HL-60 (cell line): ENCODE measurements at regions not wholly inside any gene's neighbourhood (a gene's known extent, or its start where the extent isn't known, plus 50 kb on each side); places are given as distances from the start of the nearest gene placed in this dataset.

Experiments
- CTCF ChIP-seq: IDR thresholded peaks from one replicate; pipeline ENCODE4 v1.5.1; 2011; ENCODE audit warnings: low read length, control low read depth, inconsistent platforms; ENCODE audit not compliant: insufficient read depth
- GABPA ChIP-seq: IDR thresholded peaks from 2 replicates; pipeline ENCODE4 v1.6.1; 2012; ENCODE audit warnings: low read depth
- POLR2AphosphoS5 ChIP-seq: IDR thresholded peaks from 2 replicates; pipeline ENCODE4 v1.6.1; 2012; ENCODE audit warnings: low read depth
- SPI1 ChIP-seq: IDR thresholded peaks from 2 replicates; pipeline ENCODE4 v1.6.1; 2012; ENCODE audit warnings: low read depth, mild to moderate bottlenecking, borderline replicate concordance

- TF ChIP-seq GABPA, result no peak
- TF ChIP-seq CTCF, result no peak
- no peak for TF ChIP-seq POLR2AphosphoS5
- TF ChIP-seq SPI1, result no peak
Observed at GRCh38 chr12:47297993-47298392, 218.2 kb upstream of the AMIGO2 start.
